ENCODE measurements at regions not wholly inside any gene's neighbourhood (a gene's known extent, or its start where the extent isn't known, plus 50 kb on each side); places are given as distances from the start of the nearest gene placed in this dataset.

DNA sequence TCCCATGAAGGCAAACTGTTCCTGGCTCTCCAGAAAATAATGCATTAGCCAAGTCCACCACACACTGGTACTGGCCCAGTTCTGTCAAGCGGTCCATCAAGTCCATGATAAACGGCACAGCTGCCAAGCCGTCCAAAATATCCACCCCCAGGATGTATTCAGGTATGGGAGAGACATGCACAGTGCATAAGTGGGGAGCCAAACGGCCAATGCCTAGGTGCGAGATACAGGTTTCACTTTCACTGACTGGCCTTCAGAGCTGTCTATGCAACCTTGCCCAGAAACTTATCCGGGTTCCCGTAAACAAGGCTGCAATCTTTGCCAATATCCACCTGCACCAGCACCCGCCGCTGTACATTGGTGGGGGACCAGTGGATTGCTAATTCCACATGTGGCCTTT lies 795.8 kb downstream of the EFNA5 start:
- TF ChIP-seq, protein P1, sequence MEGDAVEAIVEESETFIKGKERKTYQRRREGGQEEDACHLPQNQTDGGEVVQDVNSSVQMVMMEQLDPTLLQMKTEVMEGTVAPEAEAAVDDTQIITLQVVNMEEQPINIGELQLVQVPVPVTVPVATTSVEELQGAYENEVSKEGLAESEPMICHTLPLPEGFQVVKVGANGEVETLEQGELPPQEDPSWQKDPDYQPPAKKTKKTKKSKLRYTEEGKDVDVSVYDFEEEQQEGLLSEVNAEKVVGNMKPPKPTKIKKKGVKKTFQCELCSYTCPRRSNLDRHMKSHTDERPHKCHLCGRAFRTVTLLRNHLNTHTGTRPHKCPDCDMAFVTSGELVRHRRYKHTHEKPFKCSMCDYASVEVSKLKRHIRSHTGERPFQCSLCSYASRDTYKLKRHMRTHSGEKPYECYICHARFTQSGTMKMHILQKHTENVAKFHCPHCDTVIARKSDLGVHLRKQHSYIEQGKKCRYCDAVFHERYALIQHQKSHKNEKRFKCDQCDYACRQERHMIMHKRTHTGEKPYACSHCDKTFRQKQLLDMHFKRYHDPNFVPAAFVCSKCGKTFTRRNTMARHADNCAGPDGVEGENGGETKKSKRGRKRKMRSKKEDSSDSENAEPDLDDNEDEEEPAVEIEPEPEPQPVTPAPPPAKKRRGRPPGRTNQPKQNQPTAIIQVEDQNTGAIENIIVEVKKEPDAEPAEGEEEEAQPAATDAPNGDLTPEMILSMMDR (IDR thresholded peaks at IDR 0.05) = no peak
- TF ChIP-seq EZH2 (IDR thresholded peaks at IDR 0.05; ENCODE audit: borderline replicate concordance, insufficient read depth, low read depth, low read length, poor library complexity, severe bottlenecking) = no peak
